DMS53 (cell line): ENCODE measurements at regions not wholly inside any gene's neighbourhood (a gene's known extent, or its start where the extent isn't known, plus 50 kb on each side); places are given as distances from the start of the nearest gene placed in this dataset.
"Not testable (repeated sequence)": the region's sequence is repeated elsewhere in the genome, so short reads cannot be mapped to it uniquely, and the experiment has no call there.

Experiments used
- DNase-seq: peaks from one replicate; lab custom pipeline; 2025; lab: John Stamatoyannopoulos, UW

- no peak for DNase-seq
Measured at GRCh38 chr10:62934258-62934657, 118.1 kb upstream of the EGR2 start.

GRCh38 chr10:62928763-62929162, 112.6 kb upstream of the EGR2 start:
- DNase-seq, result not testable (repeated sequence)

- DNase-seq, result no peak
Measured at GRCh38 chr10:62926407-62926806, 110.2 kb upstream of the EGR2 start.

DNA sequence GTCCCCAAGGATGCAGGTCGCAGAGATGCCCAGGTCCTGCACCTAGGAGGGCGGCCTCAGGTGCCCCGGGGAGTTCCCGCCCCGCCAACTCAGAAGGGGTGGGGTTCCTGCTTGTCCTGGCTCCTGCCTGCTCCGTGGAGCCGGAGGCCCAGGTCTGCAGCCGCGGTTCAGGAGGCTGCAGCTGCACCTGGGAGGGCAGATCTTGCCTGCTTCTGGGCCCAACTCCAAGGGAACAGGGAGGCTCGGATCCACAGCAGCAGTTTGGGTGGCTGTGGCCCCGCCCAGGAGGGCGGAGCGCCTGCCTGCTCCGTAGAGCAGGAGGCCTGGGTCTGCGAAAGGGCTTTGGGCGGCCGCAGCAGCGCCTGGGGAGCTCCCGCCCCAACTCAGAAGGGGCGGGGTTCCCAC, 108.2 kb upstream of the EGR2 start:
- peak; percentile 70 for DNase-seq

DNA sequence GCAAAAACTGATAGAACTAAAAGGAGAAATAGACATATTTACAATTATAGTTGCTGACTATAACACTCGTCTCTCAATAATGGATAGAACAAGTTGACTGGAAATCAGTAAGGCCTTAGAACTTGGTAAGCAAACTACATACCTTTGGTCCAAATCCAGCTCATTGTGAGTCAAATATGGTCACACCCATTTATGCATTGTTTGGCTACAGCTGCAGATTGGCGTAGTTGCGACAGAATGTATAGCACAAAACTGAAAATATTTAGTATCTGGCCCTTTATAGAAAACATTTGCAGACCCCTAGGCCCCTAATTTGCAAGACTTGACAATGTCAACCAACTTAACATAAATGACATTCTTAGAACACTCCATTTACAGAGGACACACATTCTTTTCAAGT, 103.6 kb upstream of the EGR2 start:
- no peak for DNase-seq

- no peak for DNase-seq
Measured at GRCh38 chr10:62917475-62918238, 101.5 kb upstream of the EGR2 start.

DNA sequence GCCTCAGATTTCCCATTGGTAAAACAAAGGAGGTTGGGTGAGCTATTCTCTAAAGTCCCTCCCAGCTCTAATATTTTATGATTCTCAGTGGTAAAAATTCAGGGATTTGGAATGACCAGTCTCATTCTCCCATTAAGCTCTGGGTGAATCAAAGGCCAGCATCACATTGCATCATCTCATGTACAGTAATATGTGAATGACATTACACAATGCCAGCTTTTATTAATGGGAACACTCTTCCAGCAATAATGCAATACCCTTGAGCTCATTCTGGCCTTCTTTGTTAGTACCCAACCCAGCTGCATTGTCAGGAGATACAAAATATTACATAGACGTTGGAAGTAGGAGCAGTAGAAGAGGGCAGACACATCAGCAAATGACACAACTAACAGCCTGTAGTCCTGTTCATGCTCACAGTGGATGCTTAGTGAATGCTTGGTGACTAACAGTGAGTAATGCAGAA, 100.0 kb upstream of the EGR2 start:
- no peak for DNase-seq

GRCh38 chr10:62915158-62915557, 99.0 kb upstream of the EGR2 start:
- DNase-seq, result no peak

- DNase-seq, result no peak
Measured at GRCh38 chr10:62912086-62912485, 95.9 kb upstream of the EGR2 start.

GRCh38 chr10:62911210-62911963, 95.2 kb upstream of the EGR2 start:
- no peak for DNase-seq

DNA sequence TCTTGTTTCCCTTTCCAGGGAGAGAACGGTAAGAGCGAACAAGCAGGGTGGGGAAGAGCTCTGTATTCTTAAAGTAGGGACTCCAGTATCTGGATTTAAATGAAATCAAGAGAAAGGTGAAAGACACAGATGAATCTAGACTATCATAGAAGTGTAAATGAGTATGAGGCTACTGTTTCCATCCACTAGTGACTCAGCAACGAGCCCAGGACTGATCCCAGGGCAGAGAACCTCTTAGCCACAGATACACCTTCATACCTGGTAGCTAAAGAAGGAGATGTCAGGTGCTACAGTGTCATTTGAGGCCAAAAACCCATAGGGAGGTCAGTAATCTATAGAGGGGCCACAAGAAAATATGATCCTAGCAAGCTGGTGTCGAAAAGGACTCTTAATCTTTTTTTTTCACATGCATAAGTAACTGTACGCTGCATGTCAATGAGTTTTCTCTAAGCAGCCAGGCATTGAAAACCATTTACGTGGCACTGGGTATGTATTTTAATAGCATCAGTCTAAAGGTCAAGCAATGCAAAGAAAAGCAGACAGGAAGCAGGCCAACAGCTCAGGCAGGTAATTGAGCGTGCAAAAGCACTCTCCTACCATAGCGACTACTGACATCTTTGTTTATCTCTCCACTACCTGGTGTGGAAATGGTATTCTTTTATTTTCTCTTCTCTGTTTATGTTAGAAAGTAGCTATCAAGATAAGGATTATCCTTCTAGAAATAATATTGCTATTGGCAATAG, 91.5 kb upstream of the EGR2 start:
- DNase-seq, result peak; percentile 96

DNA sequence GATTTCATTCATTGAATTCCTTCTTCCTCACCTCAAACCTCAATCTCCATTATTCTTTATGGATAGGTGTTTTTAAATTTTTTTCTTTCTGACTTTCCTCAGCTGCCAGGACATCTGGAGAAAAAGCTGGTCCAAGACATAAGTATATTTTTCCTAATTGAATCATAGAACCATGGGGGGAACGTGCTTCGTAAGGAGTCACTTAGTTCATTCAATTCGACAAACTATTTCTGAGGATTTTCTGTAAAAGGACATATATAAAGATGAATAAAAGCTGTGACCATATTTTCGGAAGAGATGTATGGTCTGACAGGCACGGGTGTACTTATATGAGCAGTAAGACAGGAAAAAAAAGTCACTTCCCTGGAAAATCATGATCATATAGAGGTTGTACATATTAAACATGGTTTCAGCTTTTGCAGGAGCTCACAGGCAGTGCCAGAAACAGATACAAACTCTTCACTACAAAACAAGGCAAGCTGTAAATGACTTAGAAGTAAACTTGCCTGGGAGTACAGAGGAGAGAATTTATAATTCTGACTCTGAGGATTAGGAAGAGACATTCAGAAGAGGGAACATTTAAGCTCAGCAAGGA, 88.2 kb upstream of the EGR2 start:
- no peak for DNase-seq

GRCh38 chr10:62903828-62904227, 87.7 kb upstream of the EGR2 start:
- DNase-seq, result no peak

GRCh38 chr10:62900829-62901571, 84.8 kb upstream of the EGR2 start:
- no peak for DNase-seq

GRCh38 chr10:62899311-62899710, 83.1 kb upstream of the EGR2 start:
- no peak for DNase-seq

DNA sequence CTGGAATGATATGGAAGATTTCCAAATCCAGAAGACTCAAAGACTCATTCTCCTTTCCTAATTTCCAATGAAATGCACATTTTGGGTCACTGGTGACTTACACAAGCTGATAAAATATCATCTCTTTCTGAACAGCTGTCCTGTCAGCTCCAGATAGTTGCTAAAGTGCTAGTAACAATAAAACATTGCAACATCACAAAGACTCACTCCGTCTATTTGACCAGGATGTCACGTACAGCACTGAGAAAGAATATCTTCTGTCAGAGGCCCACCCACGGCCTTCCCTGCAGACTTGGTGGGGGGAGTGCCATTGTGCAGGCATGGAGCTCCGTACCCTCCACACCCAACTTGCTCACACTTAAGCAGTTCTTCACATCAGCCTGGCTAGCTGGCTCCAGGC, 78.9 kb upstream of the EGR2 start:
- DNase-seq, result no peak

DNA sequence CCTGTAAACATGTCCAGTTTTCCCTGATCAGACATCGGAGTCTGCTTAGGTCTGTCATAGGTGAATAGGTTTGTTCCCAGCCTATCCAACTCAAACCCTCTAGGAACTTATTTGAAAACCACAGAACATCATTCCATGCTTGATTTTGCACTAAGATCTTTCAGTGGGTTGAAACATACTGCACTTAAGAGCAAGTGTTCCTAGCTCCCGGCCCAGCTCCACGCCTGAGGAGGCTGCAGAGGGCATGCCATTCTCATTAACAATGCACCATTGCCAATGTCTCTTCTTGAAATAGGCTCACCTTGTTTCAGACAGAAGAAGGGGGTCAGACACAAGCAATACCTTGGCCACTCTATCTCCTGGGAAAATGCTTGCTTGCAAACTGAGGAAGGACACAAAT, 78.0 kb upstream of the EGR2 start:
- DNase-seq, result peak; percentile 24

DNA sequence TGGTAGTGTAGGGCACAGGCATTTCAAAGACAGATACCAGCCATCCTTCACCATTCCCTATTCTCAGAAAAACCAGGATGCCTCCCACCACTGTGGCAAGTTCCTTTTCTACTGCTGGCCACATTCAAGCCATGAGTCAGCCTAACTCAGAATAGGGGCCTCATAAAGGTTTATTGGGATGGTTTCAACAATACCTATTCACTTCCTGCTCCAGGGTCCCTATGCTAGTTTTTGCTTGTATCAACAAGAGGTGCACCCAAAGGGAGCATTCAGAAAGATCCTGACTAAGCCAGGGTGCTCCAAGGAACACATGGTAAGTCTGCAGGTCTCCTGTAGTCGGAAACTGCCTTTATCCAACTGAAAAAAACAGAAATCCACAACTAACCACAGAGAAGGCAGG, 76.9 kb upstream of the EGR2 start:
- DNase-seq, result no peak

- no peak for DNase-seq
Measured at GRCh38 chr10:62890395-62890794, 74.2 kb upstream of the EGR2 start.

- no peak for DNase-seq
Measured at GRCh38 chr10:62887642-62888041, 71.5 kb upstream of the EGR2 start.

- DNase-seq, result no peak
Measured at GRCh38 chr10:62885684-62886461, 69.7 kb upstream of the EGR2 start.
